Prostate gland (tissue), 2 donors: ENCODE measurements at regions not wholly inside any gene's neighbourhood (a gene's known extent, or its start where the extent isn't known, plus 50 kb on each side); places are given as distances from the start of the nearest gene placed in this dataset.

Source experiments
- DNase-seq: peaks from one replicate; pipeline ENCODE4 v3.0.0-alpha.2; 2019; ENCODE audit warnings: low spot score
- H3K27ac ChIP-seq, 2 donors: fragments of 200-600 bp; sonication (generic); 2 replicates each; pipeline ENCODE4 v1.5.1; 2017 to 2019
- H3K27me3 ChIP-seq: fragments of 200-600 bp; sonication (generic); replicated peaks from 2 replicates; pipeline ENCODE4 v1.5.1; 2019; ENCODE audit not compliant: insufficient read depth
- H3K36me3 ChIP-seq, 2 donors: fragments of 200-600 bp; sonication (generic); 1 replicate in 1 of 2; 2 replicates in 1 of 2; pipeline versions ENCODE4 v1.5.1 to v1.8.1; 2017 to 2019
- H3K4me1 ChIP-seq: fragments of 200-600 bp; sonication (generic); replicated peaks from 2 replicates; pipeline ENCODE4 v1.5.1; 2019
- H3K4me3 ChIP-seq, 2 donors: fragments of 200-600 bp; sonication (generic); 2 replicates each; pipeline ENCODE4 v1.5.1; 2017 to 2019
- H3K9me3 ChIP-seq: fragments of 200-600 bp; sonication (generic); 2 replicates; pipeline ENCODE4 v1.5.1; 2017
- CTCF ChIP-seq, 4 experiments: fragments of 200-600 bp in 2 of 4; fragments of 450-650 bp in 2 of 4; sonication (generic) in 2 of 4; IDR thresholded peaks; 1 replicate in 3 of 4; 2 replicates in 1 of 4; pipeline ENCODE4 v1.5.1; 2016 to 2019; ENCODE audit warnings: antibody characterized with exemption in 4 of 4, mild to moderate bottlenecking in 2 of 4, moderate library complexity in 2 of 4
- POLR2A ChIP-seq: fragments of 450-650 bp; IDR thresholded peaks from one replicate; pipeline ENCODE4 v1.6.1; 2016; ENCODE audit warnings: antibody characterized with exemption, mild to moderate bottlenecking
- POLR2AphosphoS5 ChIP-seq: sonication (generic); formaldehyde crosslinking; IDR thresholded peaks from one replicate; pipeline ENCODE4 v1.6.1; 2017; ENCODE audit warnings: antibody characterized with exemption
- WGBS: methylation state at CpG from one replicate; pipeline ENCODE4 v1.1.5; 2018; 5-methylcytosine and 5-hydroxymethylcytosine counted together
- intact Hi-C: fragments of 100-400 bp; cut with DNase I; formaldehyde crosslinking; loops from one replicate; pipeline ENCODE4 v1.14.2; 2022

- Histone ChIP-seq H3K27me3 (no peaks in the 10 kb centered on the region), H3K4me3 (no peak overlapping the region), H3K9me3 (no peaks in the 10 kb centered on the region), H3K4me1 (no peaks in the 10 kb centered on the region), H3K27ac (no peak overlapping the region), H3K36me3 (no peaks in the 10 kb centered on the region)
- TF ChIP-seq POLR2AphosphoS5 = no peak
- no peak for TF ChIP-seq POLR2A
- no peak for TF ChIP-seq CTCF (IDR thresholded peaks at IDR 0.05)
- 81% methylated on average over 10 of the region's 10 CpGs for WGBS
- DNase-seq = no peak
- intact Hi-C loops = no loop called here
Measured at GRCh38 chr6:4668271-4669179, 107.7 kb upstream of the CDYL start.

GRCh38 chr6:4667591-4667990 lies 108.6 kb upstream of the CDYL start:
- Histone ChIP-seq H3K4me1 (no peaks in the 10 kb centered on the region), H3K36me3 (no peaks in the 10 kb centered on the region), H3K4me3 (no peak overlapping the region), H3K9me3 (no peaks in the 10 kb centered on the region), H3K27ac (no peak overlapping the region), H3K27me3 (no peaks in the 10 kb centered on the region)
- TF ChIP-seq POLR2AphosphoS5 = no peak
- no peak for TF ChIP-seq POLR2A
- TF ChIP-seq CTCF (IDR thresholded peaks at IDR 0.05) = no peak
- WGBS = 86% methylated on average over 2 of the region's 2 CpGs
- no peak for DNase-seq
- intact Hi-C loops = no loop called here

- Histone ChIP-seq H3K9me3 (no peaks in the 10 kb centered on the region), H3K27me3 (no peaks in the 10 kb centered on the region), H3K36me3 (no peaks in the 10 kb centered on the region), H3K4me3 (no peak overlapping the region), H3K27ac (no peak overlapping the region), H3K4me1 (no peaks in the 10 kb centered on the region)
- no peak for DNase-seq
- 92% methylated on average over 3 of the region's 3 CpGs for WGBS
- TF ChIP-seq CTCF (IDR thresholded peaks at IDR 0.05) (no peak), POLR2A (no peak), POLR2AphosphoS5 (no peak)
- intact Hi-C loops = no loop called here
Measured at GRCh38 chr6:4666886-4667513, 109.2 kb upstream of the CDYL start.

- H3K36me3 ChIP-seq = no peaks in the 10 kb centered on the region
- H3K4me1 ChIP-seq = no peaks in the 10 kb centered on the region
- no peak for DNase-seq
- intact Hi-C loops = no loop called here
- H3K9me3 ChIP-seq = no peaks in the 10 kb centered on the region
- H3K27me3 ChIP-seq = no peaks in the 10 kb centered on the region
- no peak for TF ChIP-seq POLR2AphosphoS5
- TF ChIP-seq CTCF (IDR thresholded peaks at IDR 0.05) = no peak
- TF ChIP-seq POLR2A = no peak
- no peak overlapping the region for H3K27ac ChIP-seq
- no peak overlapping the region for H3K4me3 ChIP-seq
- 80% methylated on average over 7 of the region's 7 CpGs for WGBS
Measured at GRCh38 chr6:4665489-4666417, 110.5 kb upstream of the CDYL start.
